ENCODE measurements at regions not wholly inside any gene's neighbourhood (a gene's known extent, or its start where the extent isn't known, plus 50 kb on each side); places are given as distances from the start of the nearest gene placed in this dataset.

DNA sequence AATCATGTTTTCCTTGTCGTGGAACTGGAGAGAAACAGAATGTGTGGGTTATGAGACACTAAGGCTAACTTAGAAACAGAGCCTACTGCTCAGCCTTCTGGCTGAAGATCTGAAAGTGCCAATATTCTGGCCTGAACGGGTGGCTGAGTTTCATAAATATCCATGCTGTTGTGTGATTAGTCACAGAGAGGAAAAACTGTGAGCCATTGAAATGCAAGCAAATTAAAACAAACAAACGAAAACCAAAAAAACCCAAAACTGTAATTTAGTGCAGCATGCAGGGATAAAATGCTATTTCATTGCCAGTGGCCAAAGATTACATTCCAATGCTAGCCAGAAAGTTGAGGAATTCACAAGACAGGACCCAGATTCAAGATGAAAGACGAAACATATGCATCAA, 315.1 kb downstream of the UBE3D start:
- TF ChIP-seq, protein P1, sequence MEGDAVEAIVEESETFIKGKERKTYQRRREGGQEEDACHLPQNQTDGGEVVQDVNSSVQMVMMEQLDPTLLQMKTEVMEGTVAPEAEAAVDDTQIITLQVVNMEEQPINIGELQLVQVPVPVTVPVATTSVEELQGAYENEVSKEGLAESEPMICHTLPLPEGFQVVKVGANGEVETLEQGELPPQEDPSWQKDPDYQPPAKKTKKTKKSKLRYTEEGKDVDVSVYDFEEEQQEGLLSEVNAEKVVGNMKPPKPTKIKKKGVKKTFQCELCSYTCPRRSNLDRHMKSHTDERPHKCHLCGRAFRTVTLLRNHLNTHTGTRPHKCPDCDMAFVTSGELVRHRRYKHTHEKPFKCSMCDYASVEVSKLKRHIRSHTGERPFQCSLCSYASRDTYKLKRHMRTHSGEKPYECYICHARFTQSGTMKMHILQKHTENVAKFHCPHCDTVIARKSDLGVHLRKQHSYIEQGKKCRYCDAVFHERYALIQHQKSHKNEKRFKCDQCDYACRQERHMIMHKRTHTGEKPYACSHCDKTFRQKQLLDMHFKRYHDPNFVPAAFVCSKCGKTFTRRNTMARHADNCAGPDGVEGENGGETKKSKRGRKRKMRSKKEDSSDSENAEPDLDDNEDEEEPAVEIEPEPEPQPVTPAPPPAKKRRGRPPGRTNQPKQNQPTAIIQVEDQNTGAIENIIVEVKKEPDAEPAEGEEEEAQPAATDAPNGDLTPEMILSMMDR (IDR thresholded peaks at IDR 0.05): no peak
- no peak for TF ChIP-seq POLR2A (IDR thresholded peaks at IDR 0.05)
